ACHN (cell line): ENCODE measurements at regions not wholly inside any gene's neighbourhood (a gene's known extent, or its start where the extent isn't known, plus 50 kb on each side); places are given as distances from the start of the nearest gene placed in this dataset.

Source experiments
- DNase-seq: peaks from one replicate; pipeline ENCODE4 v3.0.0-alpha.2; 2015
- in situ Hi-C: cut with HindIII; loops from 2 replicates; pipeline ENCODE4 v1.10.0; 2017; ENCODE audit warnings: low sequenced_read_pairs, low pct_ligation_motif_present, low pct_unique_long_range_greater_than_20kb

- in situ Hi-C loops: no loop called here
- DNase-seq: no peak
Measured at GRCh38 chr7:25279705-25280104, 51.4 kb upstream of the NPVF start.

DNA sequence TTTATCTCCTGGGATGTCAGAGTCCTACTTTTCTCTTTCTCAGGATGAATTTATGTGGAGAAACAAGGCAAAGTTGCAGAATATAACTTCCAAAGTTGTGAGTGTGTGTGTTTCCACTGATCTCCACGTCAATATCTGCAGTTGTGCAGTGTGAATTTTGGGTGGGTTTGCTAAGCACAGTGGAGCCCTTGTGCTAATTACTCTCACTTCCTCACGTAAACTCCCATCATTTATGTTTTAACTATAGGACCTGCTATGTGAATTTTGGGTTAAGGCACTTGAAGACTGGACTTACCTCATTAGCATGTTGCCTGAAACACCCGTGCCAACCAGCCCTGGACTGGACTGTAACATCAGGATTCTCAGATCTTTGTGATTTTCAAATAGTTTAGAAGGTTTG, 51.9 kb upstream of the NPVF start:
- in situ Hi-C loops: no loop called here
- DNase-seq: no peak

- DNase-seq: no peak
- in situ Hi-C loops: no loop called here
Measured at GRCh38 chr7:25282194-25282593, 53.9 kb upstream of the NPVF start.

GRCh38 chr7:25286756-25287155, 58.5 kb upstream of the NPVF start:
- in situ Hi-C loops: no loop called here
- DNase-seq: no peak

DNA sequence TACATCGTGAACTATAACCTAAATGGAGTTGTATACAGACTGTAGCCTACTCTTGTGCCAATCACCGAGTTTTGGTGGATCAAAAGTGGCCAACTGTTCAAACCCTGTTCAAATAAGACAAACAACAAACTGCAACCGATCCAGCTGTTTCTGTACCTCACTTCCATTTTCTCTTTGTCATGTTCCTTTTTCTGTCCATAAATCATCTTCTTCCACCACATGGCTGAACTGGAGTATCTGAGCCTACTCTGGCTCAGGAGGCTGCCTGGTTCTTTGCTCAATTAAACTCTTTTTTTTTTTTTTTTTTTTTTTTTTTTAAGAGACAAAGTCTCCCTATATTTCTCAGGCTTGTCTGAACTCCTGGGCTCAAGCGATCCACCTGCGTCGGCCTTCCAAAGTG, 59.0 kb upstream of the NPVF start:
- no peak for DNase-seq
- in situ Hi-C loops: no loop called here

DNA sequence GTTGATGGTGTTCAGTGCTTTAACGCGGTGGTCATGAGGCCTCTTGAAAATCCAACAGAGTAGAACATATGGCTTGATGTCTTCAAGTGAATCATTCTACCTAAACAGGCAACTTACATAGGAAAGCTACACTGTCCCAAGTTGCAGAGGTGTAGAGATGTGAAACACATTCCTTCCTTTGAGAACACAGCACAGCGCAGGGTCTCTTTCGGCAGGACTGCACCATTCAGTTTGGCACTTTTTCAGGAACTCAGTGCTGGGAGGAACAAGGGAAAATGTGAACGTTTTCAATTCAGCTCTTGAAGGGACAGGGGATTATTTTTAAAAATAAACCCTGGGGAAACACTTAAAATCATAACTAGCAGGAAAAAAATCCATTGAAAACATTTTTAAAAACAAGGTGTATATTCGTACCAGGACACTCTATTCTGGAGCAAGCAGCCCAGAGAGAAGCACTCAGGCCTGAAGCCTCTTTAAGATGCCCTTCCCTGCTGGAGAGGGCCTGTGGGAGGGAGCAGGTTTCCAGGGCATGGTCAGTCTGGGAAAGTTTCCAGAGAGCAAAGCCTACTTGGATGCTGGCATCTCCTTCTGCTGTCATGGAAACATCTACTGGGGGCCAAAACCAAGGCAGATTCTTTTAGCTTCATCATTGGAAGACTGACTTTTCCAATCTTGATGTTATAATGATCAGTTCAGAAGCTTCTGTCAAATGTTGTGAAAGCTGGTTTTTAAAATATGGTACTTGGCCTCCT, 60.4 kb upstream of the NPVF start:
- DNase-seq: no peak

GRCh38 chr7:25289518-25289917, 61.2 kb upstream of the NPVF start:
- in situ Hi-C loops: no loop called here
- DNase-seq: no peak

More for the DNA sequence above, 60.4 kb upstream of the NPVF start:
- in situ Hi-C loops: no loop called here

DNA sequence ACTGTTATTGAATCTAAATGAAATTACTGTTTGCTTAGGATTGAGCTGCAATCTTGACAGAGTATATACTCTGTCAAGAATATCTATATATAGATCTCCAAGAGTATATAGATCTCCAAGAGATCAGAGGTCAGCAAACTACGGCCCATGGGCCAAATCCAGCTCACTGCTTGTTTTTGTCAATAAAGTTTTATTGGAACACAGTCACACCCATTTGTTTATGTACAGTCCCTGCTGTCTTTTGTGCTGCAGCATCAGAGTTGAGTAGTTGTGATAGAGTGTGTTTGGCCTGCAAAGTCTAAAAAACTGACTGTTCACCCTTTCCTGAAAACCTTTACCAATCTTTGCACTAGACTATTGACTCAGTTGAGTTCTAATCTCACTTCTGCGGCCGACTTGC, 66.3 kb upstream of the NPVF start:
- no peak for DNase-seq
- in situ Hi-C loops: no loop called here

GRCh38 chr7:25295387-25295786, 67.1 kb upstream of the NPVF start:
- no peak for DNase-seq
- in situ Hi-C loops: no loop called here

- DNase-seq: no peak
- in situ Hi-C loops: no loop called here
Measured at GRCh38 chr7:25296086-25296485, 67.8 kb upstream of the NPVF start.

DNA sequence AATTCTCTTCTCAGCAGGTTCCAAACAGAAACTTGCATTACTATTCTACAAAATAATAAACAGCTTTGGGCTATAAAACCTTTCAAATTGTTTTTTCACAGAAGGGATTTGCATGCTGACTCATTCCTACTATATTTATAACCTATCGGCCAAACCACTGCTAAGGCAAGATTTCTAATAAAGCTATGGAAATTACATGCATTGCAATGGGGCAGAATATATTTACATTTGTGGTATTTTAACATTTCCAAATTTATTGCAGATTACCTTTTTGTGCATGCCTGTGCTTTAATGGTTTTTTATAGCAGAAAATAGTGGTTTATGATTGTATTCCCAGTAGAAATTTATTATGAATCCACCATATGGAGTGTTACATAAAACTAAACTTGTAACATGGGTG, 69.0 kb upstream of the NPVF start:
- DNase-seq: no peak
- in situ Hi-C loops: no loop called here

DNA sequence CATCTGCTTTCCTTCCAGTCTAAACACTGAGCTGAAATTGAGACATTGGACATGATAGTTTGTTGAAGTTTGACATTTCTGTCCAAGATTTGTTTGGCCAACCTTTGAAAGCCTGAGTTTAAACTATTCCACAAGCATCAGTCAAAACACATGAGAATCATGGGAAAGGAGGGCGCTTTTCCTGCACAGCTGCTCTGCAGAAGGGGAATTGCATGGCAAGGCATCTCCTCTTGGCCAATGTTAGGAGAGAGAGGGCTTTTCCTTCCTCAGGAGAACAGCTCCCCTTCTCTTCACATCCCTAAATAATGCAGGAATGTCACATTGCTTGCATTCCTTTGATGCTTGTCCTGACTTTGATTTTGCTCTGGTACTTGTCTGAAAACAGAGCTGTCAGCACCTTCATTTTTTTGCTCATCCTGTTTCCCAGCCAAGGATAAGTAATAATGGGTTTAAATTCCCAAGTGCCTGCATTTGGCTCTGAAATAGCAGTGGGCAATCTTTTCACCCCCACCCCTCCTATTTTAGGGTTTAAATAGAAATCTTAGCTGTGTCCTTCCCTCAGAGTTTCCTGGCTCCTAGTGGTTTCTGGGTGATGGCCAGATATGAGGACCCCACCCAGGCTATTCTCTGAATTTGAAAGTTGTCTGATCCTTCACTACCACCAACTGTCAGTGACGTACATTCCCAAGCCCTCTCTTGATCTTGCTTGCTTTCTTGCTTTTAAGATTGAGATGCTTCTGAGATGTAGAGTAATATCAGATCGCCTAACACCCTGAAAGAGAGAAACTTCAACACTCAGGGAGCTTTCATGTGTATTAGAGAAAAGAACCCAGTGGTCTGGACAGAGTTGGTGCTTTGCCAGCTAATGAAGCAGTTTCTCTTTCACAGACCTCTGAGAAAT, 75.2 kb upstream of the NPVF start:
- in situ Hi-C loops: no loop called here

DNA sequence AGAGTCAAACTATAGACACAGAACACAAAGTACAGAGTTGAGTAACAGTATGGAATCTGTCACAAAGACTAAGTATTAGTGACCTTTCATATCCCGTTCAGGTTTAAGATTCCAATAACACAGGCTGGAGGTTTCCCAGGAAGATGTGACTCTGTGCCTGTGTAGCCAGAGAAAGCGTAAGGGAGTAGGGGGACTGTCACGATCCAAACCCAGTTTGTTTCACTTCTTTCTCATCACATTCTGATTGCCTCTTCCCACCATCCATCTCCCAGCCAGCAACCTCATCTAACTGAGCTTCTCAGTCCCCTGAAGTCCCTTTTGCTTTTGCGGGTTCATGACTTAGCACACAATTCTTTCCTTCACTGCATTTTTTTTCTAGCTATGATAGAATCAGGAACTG, 76.4 kb upstream of the NPVF start:
- in situ Hi-C loops: no loop called here
- DNase-seq: no peak

More for the DNA sequence above, 75.2 kb upstream of the NPVF start:
- DNase-seq: no peak

- in situ Hi-C loops: no loop called here
Measured at GRCh38 chr7:25305831-25306230, 77.5 kb upstream of the NPVF start.

DNA sequence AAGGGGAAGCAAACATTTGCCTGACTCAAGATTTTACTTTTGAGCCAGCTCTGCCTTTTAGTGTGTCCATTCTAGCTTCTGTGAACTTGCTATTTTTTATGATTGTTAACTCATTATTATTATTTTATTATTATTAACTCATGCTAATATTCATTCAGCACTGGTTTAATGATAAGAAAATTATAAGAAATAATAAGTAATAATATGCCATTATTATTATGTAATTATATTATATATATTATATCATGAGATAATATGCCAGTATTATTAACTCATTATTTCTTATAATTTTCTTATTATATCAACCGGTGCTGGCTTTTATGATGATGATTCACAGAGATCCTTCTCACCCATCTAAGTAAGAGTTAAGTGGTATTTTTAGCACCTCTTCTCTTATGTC, 79.3 kb upstream of the NPVF start:
- no peak for DNase-seq
- in situ Hi-C loops: no loop called here

More at GRCh38 chr7:25305831-25306230, 77.5 kb upstream of the NPVF start:
- DNase-seq: no peak

- in situ Hi-C loops: no loop called here
Measured at GRCh38 chr7:25308246-25308645, 80.0 kb upstream of the NPVF start.

GRCh38 chr7:25308906-25309705, 80.8 kb upstream of the NPVF start:
- in situ Hi-C loops: no loop called here
- DNase-seq: no peak

More at GRCh38 chr7:25308246-25308645, 80.0 kb upstream of the NPVF start:
- DNase-seq: no peak

DNA sequence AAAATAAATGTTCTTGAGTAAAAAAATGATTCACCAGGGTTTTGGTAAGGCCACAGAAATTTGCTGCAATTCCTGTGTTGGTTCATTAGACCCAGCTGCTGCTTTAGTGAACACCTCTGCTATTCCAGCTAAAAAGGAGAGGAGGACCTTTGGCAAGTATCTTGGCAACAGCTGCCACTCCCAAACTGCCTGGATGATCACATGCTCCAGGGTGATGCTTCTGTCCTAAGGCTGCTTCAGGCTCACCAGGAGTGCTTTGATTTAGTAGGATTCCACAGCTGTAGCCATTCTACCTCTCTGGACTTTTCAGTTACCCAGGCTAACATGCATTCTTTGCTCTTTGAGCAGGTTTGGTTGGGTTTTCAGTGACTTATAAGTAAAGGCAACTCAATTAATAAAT, 82.6 kb upstream of the NPVF start:
- in situ Hi-C loops: no loop called here
- DNase-seq: no peak

- DNase-seq: no peak
- in situ Hi-C loops: no loop called here
Measured at GRCh38 chr7:25311346-25311745, 83.1 kb upstream of the NPVF start.
